22Rv1 (cell line): ENCODE measurements at regions not wholly inside any gene's neighbourhood (a gene's known extent, or its start where the extent isn't known, plus 50 kb on each side); places are given as distances from the start of the nearest gene placed in this dataset.

Experiments
- ZFX ChIP-seq: fragments of 450-650 bp; IDR thresholded peaks from 2 replicates; pipeline ENCODE4 v1.6.1; 2017; ENCODE audit warnings: antibody characterized with exemption, borderline replicate concordance
- TF ChIP-seq, protein P1 (sequence below): fragments of 450-650 bp; IDR thresholded peaks from 2 replicates; pipeline ENCODE4 v1.5.1; 2017; ENCODE audit warnings: mild to moderate bottlenecking

GRCh38 chr15:66982816-66983215, 82.6 kb upstream of the SMAD3 start:
- TF ChIP-seq, protein P1, sequence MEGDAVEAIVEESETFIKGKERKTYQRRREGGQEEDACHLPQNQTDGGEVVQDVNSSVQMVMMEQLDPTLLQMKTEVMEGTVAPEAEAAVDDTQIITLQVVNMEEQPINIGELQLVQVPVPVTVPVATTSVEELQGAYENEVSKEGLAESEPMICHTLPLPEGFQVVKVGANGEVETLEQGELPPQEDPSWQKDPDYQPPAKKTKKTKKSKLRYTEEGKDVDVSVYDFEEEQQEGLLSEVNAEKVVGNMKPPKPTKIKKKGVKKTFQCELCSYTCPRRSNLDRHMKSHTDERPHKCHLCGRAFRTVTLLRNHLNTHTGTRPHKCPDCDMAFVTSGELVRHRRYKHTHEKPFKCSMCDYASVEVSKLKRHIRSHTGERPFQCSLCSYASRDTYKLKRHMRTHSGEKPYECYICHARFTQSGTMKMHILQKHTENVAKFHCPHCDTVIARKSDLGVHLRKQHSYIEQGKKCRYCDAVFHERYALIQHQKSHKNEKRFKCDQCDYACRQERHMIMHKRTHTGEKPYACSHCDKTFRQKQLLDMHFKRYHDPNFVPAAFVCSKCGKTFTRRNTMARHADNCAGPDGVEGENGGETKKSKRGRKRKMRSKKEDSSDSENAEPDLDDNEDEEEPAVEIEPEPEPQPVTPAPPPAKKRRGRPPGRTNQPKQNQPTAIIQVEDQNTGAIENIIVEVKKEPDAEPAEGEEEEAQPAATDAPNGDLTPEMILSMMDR: no peak
- TF ChIP-seq ZFX: no peak
